ENCODE measurements at regions not wholly inside any gene's neighbourhood (a gene's known extent, or its start where the extent isn't known, plus 50 kb on each side); places are given as distances from the start of the nearest gene placed in this dataset.

DNA sequence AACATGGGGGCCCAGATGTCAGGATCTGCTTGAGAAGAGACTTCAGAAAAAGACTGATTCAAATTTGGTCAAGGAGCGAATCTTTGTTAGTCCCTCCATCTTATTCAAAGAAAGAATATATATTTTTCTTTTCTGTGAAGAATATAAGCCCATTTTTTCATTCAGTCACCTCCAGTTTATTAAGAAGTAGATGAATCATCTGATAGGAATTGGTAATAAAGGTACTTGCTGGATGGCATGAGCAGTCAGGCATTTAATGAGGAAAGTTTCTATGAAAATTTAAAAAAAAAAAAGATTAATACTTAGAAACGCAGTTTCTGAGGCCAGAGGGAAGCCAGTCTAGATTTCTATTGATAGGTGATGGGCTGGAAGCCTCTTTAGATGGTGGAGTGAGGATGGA, 373.1 kb upstream of the SMC2 start:
- H3K27me3 ChIP-seq (replicated peaks), result no peaks in the 10 kb centered on the region
- no peaks in the 10 kb centered on the region for H3K4me1 ChIP-seq (replicated peaks)
- no peaks in the 10 kb centered on the region for H3K36me3 ChIP-seq
- H3K9me3 ChIP-seq (replicated peaks), result no peaks in the 10 kb centered on the region
- no peak overlapping the region for H3K27ac ChIP-seq
- H3K4me3 ChIP-seq, result no peak overlapping the region
- no peak for DNase-seq (ENCODE audit: low read depth in 1 of 2, low spot score in 2 of 2)

- H3K4me1 ChIP-seq (replicated peaks), result no peaks in the 10 kb centered on the region
- DNase-seq (ENCODE audit: low read depth in 1 of 2, low spot score in 2 of 2), result no peak
- H3K27ac ChIP-seq, result no peak overlapping the region
- no peak overlapping the region for H3K4me3 ChIP-seq
- no peaks in the 10 kb centered on the region for H3K27me3 ChIP-seq (replicated peaks)
- no peaks in the 10 kb centered on the region for H3K9me3 ChIP-seq (replicated peaks)
- H3K36me3 ChIP-seq, result no peaks in the 10 kb centered on the region
These were observed 363.2 kb upstream of the SMC2 start for GRCh38 chr9:103730866-103731265.

GRCh38 chr9:103731541-103731940, 362.6 kb upstream of the SMC2 start:
- Histone ChIP-seq H3K27ac (no peak overlapping the region), H3K9me3 (replicated peaks) (no peaks in the 10 kb centered on the region), H3K27me3 (replicated peaks) (no peaks in the 10 kb centered on the region), H3K4me1 (replicated peaks) (no peaks in the 10 kb centered on the region), H3K4me3 (no peak overlapping the region), H3K36me3 (no peaks in the 10 kb centered on the region)
- no peak for DNase-seq (ENCODE audit: low read depth in 1 of 2, low spot score in 2 of 2)

- H3K4me3 ChIP-seq, result no peak overlapping the region
- no peaks in the 10 kb centered on the region for H3K4me1 ChIP-seq (replicated peaks)
- no peak for DNase-seq (ENCODE audit: low read depth in 1 of 2, low spot score in 2 of 2)
These were observed 359.6 kb upstream of the SMC2 start for GRCh38 chr9:103734471-103734870.

DNA sequence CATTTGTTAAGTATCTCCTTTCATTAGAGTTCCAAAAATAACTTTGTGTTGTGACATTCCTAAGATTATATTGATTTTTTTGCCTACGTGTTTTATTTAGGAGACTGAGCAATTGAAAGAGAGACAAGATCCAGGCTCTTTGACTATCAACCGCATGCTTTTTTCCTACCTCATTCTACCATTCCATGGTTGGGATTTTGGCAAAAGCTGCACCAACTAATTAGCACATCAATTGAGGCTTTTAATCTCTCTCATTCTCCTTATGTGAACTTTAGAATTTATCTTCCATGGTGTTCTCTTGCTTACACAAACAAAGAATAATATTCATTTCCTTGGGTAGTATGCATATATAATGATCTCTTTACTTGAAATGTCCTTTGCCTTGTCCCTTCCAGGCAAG, 338.7 kb upstream of the SMC2 start:
- DNase-seq (ENCODE audit: low read depth in 1 of 2, low spot score in 2 of 2), result no peak
- no peaks in the 10 kb centered on the region for H3K4me1 ChIP-seq (replicated peaks)
- no peak overlapping the region for H3K27ac ChIP-seq
- no peaks in the 10 kb centered on the region for H3K36me3 ChIP-seq
- no peaks in the 10 kb centered on the region for H3K9me3 ChIP-seq (replicated peaks)
- H3K27me3 ChIP-seq (replicated peaks), result no peaks in the 10 kb centered on the region
- H3K4me3 ChIP-seq, result no peak overlapping the region

More at GRCh38 chr9:103734471-103734870, 359.6 kb upstream of the SMC2 start:
- Histone ChIP-seq H3K27ac (no peak overlapping the region), H3K36me3 (no peaks in the 10 kb centered on the region), H3K27me3 (replicated peaks) (no peaks in the 10 kb centered on the region), H3K9me3 (replicated peaks) (no peaks in the 10 kb centered on the region)

- Histone ChIP-seq H3K27ac (no peak overlapping the region), H3K9me3 (replicated peaks) (no peaks in the 10 kb centered on the region), H3K4me1 (replicated peaks) (no peaks in the 10 kb centered on the region), H3K4me3 (no peak overlapping the region), H3K27me3 (replicated peaks) (no peaks in the 10 kb centered on the region), H3K36me3 (no peaks in the 10 kb centered on the region)
- no peak for DNase-seq (ENCODE audit: low read depth in 1 of 2, low spot score in 2 of 2)
These were observed 338.1 kb upstream of the SMC2 start for GRCh38 chr9:103755986-103756385.

DNA sequence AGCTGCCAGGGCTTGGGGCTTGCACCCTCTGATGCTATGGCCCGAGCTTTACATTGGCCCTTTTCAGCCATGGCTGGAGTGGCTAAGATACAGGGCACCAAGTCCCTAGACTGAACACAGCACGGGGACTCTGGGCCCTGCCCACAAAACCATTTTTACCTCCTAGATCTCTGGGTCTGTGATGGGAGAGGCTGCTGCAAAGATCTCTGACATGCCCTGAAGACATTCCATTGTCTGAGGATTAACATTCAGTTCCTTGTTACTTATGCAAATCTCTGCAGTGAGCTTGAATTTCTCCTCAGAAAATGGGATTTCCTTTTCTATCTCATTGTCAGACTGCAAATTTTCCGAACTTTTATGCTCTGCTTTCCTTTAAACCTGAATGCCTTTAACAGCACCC, 337.0 kb upstream of the SMC2 start:
- no peak for DNase-seq (ENCODE audit: low read depth in 1 of 2, low spot score in 2 of 2)

GRCh38 chr9:103761466-103761865, 332.6 kb upstream of the SMC2 start:
- DNase-seq (ENCODE audit: low read depth in 1 of 2, low spot score in 2 of 2), result no peak
- Histone ChIP-seq H3K4me3 (no peak overlapping the region), H3K4me1 (replicated peaks) (no peaks in the 10 kb centered on the region), H3K27me3 (replicated peaks) (no peaks in the 10 kb centered on the region), H3K9me3 (replicated peaks) (no peaks in the 10 kb centered on the region), H3K27ac (no peak overlapping the region), H3K36me3 (no peaks in the 10 kb centered on the region)

More for the DNA sequence above, 337.0 kb upstream of the SMC2 start:
- Histone ChIP-seq H3K4me3 (no peak overlapping the region), H3K9me3 (replicated peaks) (no peaks in the 10 kb centered on the region), H3K36me3 (no peaks in the 10 kb centered on the region), H3K27ac (no peak overlapping the region), H3K4me1 (replicated peaks) (no peaks in the 10 kb centered on the region), H3K27me3 (replicated peaks) (no peaks in the 10 kb centered on the region)

- Histone ChIP-seq H3K4me3 (no peak overlapping the region), H3K27ac (no peak overlapping the region), H3K4me1 (replicated peaks) (no peaks in the 10 kb centered on the region), H3K36me3 (no peaks in the 10 kb centered on the region), H3K27me3 (replicated peaks) (no peaks in the 10 kb centered on the region), H3K9me3 (replicated peaks) (no peaks in the 10 kb centered on the region)
- DNase-seq (ENCODE audit: low read depth in 1 of 2, low spot score in 2 of 2), result no peak
These were observed 304.4 kb upstream of the SMC2 start for GRCh38 chr9:103789686-103790085.

GRCh38 chr9:103798620-103799019, 295.5 kb upstream of the SMC2 start:
- Histone ChIP-seq H3K9me3 (replicated peaks) (no peaks in the 10 kb centered on the region), H3K27me3 (replicated peaks) (no peaks in the 10 kb centered on the region), H3K4me3 (no peak overlapping the region), H3K36me3 (no peaks in the 10 kb centered on the region), H3K27ac (no peak overlapping the region), H3K4me1 (replicated peaks) (no peaks in the 10 kb centered on the region)
- DNase-seq (ENCODE audit: low read depth in 1 of 2, low spot score in 2 of 2), result no peak

- 0 out of 2 replicates have a peak, but pooled peaks cover 3% of the 10 kb centered on the region for H3K4me1 ChIP-seq (replicated peaks)
- H3K4me3 ChIP-seq, result no peak overlapping the region
- H3K27me3 ChIP-seq (replicated peaks), result no peaks in the 10 kb centered on the region
- H3K27ac ChIP-seq, result no peak overlapping the region
- no peaks in the 10 kb centered on the region for H3K9me3 ChIP-seq (replicated peaks)
- H3K36me3 ChIP-seq, result no peaks in the 10 kb centered on the region
- DNase-seq (ENCODE audit: low read depth in 1 of 2, low spot score in 2 of 2), result no peak
These were observed 294.1 kb upstream of the SMC2 start for GRCh38 chr9:103799959-103800358.

DNA sequence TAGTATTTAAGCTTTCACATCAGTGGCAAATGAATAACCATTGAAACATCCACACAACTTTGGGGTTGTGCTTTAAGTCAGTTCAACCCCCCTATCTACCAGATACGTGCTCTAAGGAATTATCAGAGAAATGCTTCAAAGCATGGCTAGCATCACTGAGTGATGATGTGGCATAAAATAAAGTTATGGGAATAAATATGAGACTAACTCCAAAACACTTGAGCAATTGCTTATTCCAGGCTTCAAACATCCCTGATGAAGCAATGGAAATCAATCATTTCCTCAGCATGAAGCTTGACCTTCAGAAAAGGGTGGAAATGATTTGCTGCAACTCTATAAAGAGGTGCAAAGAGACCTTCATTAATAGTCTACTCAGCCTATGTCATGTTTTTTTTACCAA, 292.0 kb upstream of the SMC2 start:
- Histone ChIP-seq H3K4me1 (replicated peaks) (0 out of 2 replicates have a peak, but pooled peaks cover 4% of the 10 kb centered on the region), H3K36me3 (no peaks in the 10 kb centered on the region), H3K27me3 (replicated peaks) (no peaks in the 10 kb centered on the region), H3K27ac (no peak overlapping the region), H3K4me3 (no peak overlapping the region), H3K9me3 (replicated peaks) (no peaks in the 10 kb centered on the region)
- no peak for DNase-seq (ENCODE audit: low read depth in 1 of 2, low spot score in 2 of 2)

DNA sequence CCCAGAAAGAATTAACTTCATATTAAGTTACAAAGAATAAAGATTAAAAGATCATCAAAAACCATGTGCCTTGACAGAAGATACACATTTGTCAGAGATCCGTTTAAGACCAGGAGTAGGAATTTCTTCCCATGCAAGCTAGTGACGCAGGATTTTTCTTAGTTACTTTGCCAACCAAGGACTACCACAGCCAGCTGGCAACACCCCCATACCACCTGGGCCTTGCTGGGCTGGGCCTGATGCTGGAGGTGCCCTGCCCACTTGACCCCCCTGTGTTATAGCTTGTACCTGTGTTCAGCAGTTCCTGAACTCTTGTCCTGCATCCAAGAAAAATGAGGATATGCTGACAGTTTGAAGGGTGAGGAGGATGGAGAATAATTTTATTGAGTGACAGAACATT, 290.9 kb upstream of the SMC2 start:
- Histone ChIP-seq H3K27me3 (replicated peaks) (no peaks in the 10 kb centered on the region), H3K4me3 (no peak overlapping the region), H3K27ac (no peak overlapping the region), H3K9me3 (replicated peaks) (no peaks in the 10 kb centered on the region), H3K4me1 (replicated peaks) (0 out of 2 replicates have a peak, but pooled peaks cover 4% of the 10 kb centered on the region), H3K36me3 (no peaks in the 10 kb centered on the region)
- no peak for DNase-seq (ENCODE audit: low read depth in 1 of 2, low spot score in 2 of 2)

DNA sequence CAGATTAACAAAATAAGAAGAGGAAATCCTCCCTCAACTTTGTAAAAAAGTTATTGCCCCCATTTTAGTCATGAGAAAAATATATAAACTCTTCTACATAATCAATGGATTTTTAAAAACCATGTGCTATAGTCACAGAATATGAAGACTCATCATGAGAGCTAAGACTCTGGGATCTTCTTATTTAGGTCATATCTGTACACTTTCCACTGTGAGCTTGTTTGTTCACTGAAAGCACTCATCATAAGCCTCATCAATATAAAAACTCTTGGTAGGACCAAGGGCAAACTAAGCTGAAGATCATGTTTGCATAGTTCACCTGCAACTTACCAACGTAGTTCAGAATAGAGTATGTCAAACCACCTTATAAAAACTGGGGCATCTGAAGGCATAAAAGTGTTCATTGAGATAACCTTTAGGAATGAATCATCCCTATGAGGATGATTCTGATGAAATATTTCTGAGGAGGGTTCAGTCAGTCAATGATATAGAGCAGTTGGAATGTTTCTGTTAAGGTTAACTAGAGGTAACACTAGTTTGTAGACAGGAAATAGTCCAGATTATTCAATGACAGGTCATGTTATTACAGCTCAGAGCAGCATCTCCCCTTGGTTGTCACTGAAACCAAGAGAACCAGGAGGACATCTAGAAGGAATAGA, 289.9 kb upstream of the SMC2 start:
- no peak overlapping the region for H3K27ac ChIP-seq

DNA sequence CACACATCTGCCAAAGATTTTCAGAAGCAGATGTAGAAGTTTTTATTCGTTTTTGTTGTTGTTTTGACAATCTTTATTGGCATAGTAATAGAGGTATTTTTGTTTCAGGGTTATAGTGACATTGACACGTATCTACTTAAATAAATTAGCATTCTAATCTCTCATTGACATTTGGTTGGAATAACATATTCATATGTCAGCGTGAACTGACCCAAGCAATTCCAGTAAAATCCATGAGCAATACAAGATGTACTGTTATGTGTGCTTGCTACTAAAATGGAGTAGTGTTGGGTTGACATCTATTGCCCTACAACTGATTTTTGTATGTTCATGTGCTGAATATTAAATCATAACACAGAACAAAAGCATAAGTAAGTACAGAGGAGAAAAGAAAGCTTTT, 284.4 kb upstream of the SMC2 start:
- H3K27me3 ChIP-seq (replicated peaks), result no peaks in the 10 kb centered on the region
- H3K4me3 ChIP-seq, result no peak overlapping the region
- no peaks in the 10 kb centered on the region for H3K36me3 ChIP-seq
- 0 out of 2 replicates have a peak, but pooled peaks cover 3% of the 10 kb centered on the region for H3K4me1 ChIP-seq (replicated peaks)
- DNase-seq (ENCODE audit: low read depth in 1 of 2, low spot score in 2 of 2), result no peak
- H3K27ac ChIP-seq, result no peak overlapping the region
- no peaks in the 10 kb centered on the region for H3K9me3 ChIP-seq (replicated peaks)

More for the DNA sequence above, 289.9 kb upstream of the SMC2 start:
- H3K36me3 ChIP-seq, result no peaks in the 10 kb centered on the region
- DNase-seq (ENCODE audit: low read depth in 1 of 2, low spot score in 2 of 2), result no peak
- 0 out of 2 replicates have a peak, but pooled peaks cover 4% of the 10 kb centered on the region for H3K4me1 ChIP-seq (replicated peaks)
- no peaks in the 10 kb centered on the region for H3K9me3 ChIP-seq (replicated peaks)
- H3K4me3 ChIP-seq, result no peak overlapping the region
- no peaks in the 10 kb centered on the region for H3K27me3 ChIP-seq (replicated peaks)

Measured in SJSA1 (cell line).